ENCODE measurements at regions not wholly inside any gene's neighbourhood (a gene's known extent, or its start where the extent isn't known, plus 50 kb on each side); places are given as distances from the start of the nearest gene placed in this dataset.

- no peak for TF ChIP-seq CTCF (IDR thresholded peaks at IDR 0.05)
- no peaks in the 10 kb centered on the region for H3K27me3 Mint-ChIP-seq (ENCODE audit: low read depth in 2 of 2)
- no peak overlapping the region for H3K4me3 Mint-ChIP-seq
- H3K36me3 ChIP-seq (ENCODE audit: control insufficient read depth, insufficient read depth, low read length), result no peaks in the 10 kb centered on the region
- peaks cover 10% of the 10 kb centered on the region for H3K36me3 Mint-ChIP-seq
- ATAC-seq, result no peak
- H3K9me3 Mint-ChIP-seq, result peaks cover 2 to 3% of the 10 kb centered on the region in 2 donors
- H3K4me1 Mint-ChIP-seq, result peaks cover 14 to 29% of the 10 kb centered on the region in 2 donors
- no peak overlapping the region for H3K4me3 ChIP-seq (ENCODE audit: low read length)
- no peak for DNase-seq
- no peak overlapping the region for H3K27ac ChIP-seq (ENCODE audit: low read length)
- H3K27me3 ChIP-seq (ENCODE audit: control insufficient read depth, insufficient read depth, low read length), result no peaks in the 10 kb centered on the region
- H3K9me3 ChIP-seq (ENCODE audit: control insufficient read depth, insufficient read depth, low read length), result no peaks in the 10 kb centered on the region
- H3K4me1 ChIP-seq (ENCODE audit: control insufficient read depth, insufficient read depth, low read length), result peaks cover under 1% of the 10 kb centered on the region
- no peak overlapping the region for H3K27ac Mint-ChIP-seq
- 98% methylated on average over 3 of the region's 3 CpGs for WGBS (ENCODE audit: insufficient coverage)
- intact Hi-C loops (cut with micrococcal nuclease), result no loop called here
Observed at GRCh38 chr1:235018161-235018560, 110.5 kb downstream of the TOMM20 start.

GRCh38 chr1:235017719-235018118 is 110.9 kb downstream of the TOMM20 start:
- Mint-ChIP-seq H3K27ac (no peak overlapping the region), H3K9me3 (peaks cover 2 to 3% of the 10 kb centered on the region in 2 donors), H3K4me1 (peaks cover 15 to 30% of the 10 kb centered on the region in 2 donors), H3K4me3 (no peak overlapping the region), H3K36me3 (peaks cover 10% of the 10 kb centered on the region), H3K27me3 (ENCODE audit: low read depth in 2 of 2) (no peaks in the 10 kb centered on the region)
- intact Hi-C loops (cut with micrococcal nuclease), result no loop called here
- whole genome bisulfite sequencing (ENCODE audit: insufficient coverage), result 90% methylated on average over 2 of the region's 2 CpGs
- H3K9me3 ChIP-seq (ENCODE audit: control insufficient read depth, insufficient read depth, low read length), result no peaks in the 10 kb centered on the region
- H3K4me1 ChIP-seq (ENCODE audit: control insufficient read depth, insufficient read depth, low read length), result peaks cover 4% of the 10 kb centered on the region
- no peak for TF ChIP-seq CTCF (IDR thresholded peaks at IDR 0.05)
- ATAC-seq (no peak), DNase-seq (no peak)
- no peak overlapping the region for H3K27ac ChIP-seq (ENCODE audit: low read length)
- H3K36me3 ChIP-seq (ENCODE audit: control insufficient read depth, insufficient read depth, low read length), result no peaks in the 10 kb centered on the region
- no peaks in the 10 kb centered on the region for H3K27me3 ChIP-seq (ENCODE audit: control insufficient read depth, insufficient read depth, low read length)
- no peak overlapping the region for H3K4me3 ChIP-seq (ENCODE audit: low read length)

- DNase-seq (no peak), ATAC-seq (no peak)
- WGBS (ENCODE audit: insufficient coverage), result 96% methylated on average over 4 of the region's 4 CpGs
- H3K27ac Mint-ChIP-seq, result no peak overlapping the region
- no peak for TF ChIP-seq CTCF (IDR thresholded peaks at IDR 0.05)
- no peaks in the 10 kb centered on the region for H3K36me3 ChIP-seq (ENCODE audit: control insufficient read depth, insufficient read depth, low read length)
- peaks cover 10% of the 10 kb centered on the region for H3K36me3 Mint-ChIP-seq
- H3K9me3 Mint-ChIP-seq, result peaks cover 2 to 3% of the 10 kb centered on the region in 2 donors
- peaks cover 10% of the 10 kb centered on the region for H3K4me1 ChIP-seq (ENCODE audit: control insufficient read depth, insufficient read depth, low read length)
- no peak overlapping the region for H3K4me3 Mint-ChIP-seq
- no peaks in the 10 kb centered on the region for H3K27me3 Mint-ChIP-seq (ENCODE audit: low read depth in 2 of 2)
- no peak overlapping the region for H3K27ac ChIP-seq (ENCODE audit: low read length)
- H3K9me3 ChIP-seq (ENCODE audit: control insufficient read depth, insufficient read depth, low read length), result no peaks in the 10 kb centered on the region
- H3K27me3 ChIP-seq (ENCODE audit: control insufficient read depth, insufficient read depth, low read length), result no peaks in the 10 kb centered on the region
- H3K4me3 ChIP-seq (ENCODE audit: low read length), result no peak overlapping the region
- intact Hi-C loops (cut with micrococcal nuclease), result no loop called here
- H3K4me1 Mint-ChIP-seq, result peaks cover 20 to 35% of the 10 kb centered on the region in 2 donors
Observed at GRCh38 chr1:235017191-235017590, 111.4 kb downstream of the TOMM20 start.

GRCh38 chr1:235015291-235015985 is 113.2 kb downstream of the TOMM20 start:
- H3K27ac ChIP-seq (ENCODE audit: low read length), result no peak overlapping the region
- DNase-seq, result peak in 1 of 2 donors; percentile 53

More at GRCh38 chr1:235015291-235015985, 113.2 kb downstream of the TOMM20 start:
- intact Hi-C loops (cut with micrococcal nuclease), result no loop called here
- H3K4me1 Mint-ChIP-seq, result peaks cover 36 to 50% of the 10 kb centered on the region in 2 donors
- no peak for ATAC-seq
- Histone ChIP-seq H3K36me3 (ENCODE audit: control insufficient read depth, insufficient read depth, low read length) (no peaks in the 10 kb centered on the region), H3K9me3 (ENCODE audit: control insufficient read depth, insufficient read depth, low read length) (no peaks in the 10 kb centered on the region), H3K27me3 (ENCODE audit: control insufficient read depth, insufficient read depth, low read length) (no peaks in the 10 kb centered on the region), H3K4me1 (ENCODE audit: control insufficient read depth, insufficient read depth, low read length) (peaks cover 27% of the 10 kb centered on the region), H3K4me3 (ENCODE audit: low read length) (no peak overlapping the region)
- no peaks in the 10 kb centered on the region for H3K27me3 Mint-ChIP-seq (ENCODE audit: low read depth in 2 of 2)
- H3K9me3 Mint-ChIP-seq, result peaks cover 2 to 3% of the 10 kb centered on the region in 2 donors
- peak overlapping the region; percentile 74 to 95 for H3K27ac Mint-ChIP-seq
- H3K36me3 Mint-ChIP-seq, result peaks cover 10% of the 10 kb centered on the region
- 82% methylated on average over 4 of the region's 6 CpGs for WGBS (ENCODE audit: insufficient coverage)
- H3K4me3 Mint-ChIP-seq, result no peak overlapping the region
- no peak for TF ChIP-seq CTCF (IDR thresholded peaks at IDR 0.05)
